GM21360 (cell line): ENCODE measurements at regions not wholly inside any gene's neighbourhood (a gene's known extent, or its start where the extent isn't known, plus 50 kb on each side); places are given as distances from the start of the nearest gene placed in this dataset.
A peak's percentile ranks its signal among the peaks of the same experiment; 100 is the strongest.

Source experiments
- ATAC-seq: cut with Tn5 transposase; IDR thresholded peaks from one replicate; pipeline ENCODE4 v1.9.1; 2021; ENCODE audit warnings: mild to moderate bottlenecking, moderate library complexity; ENCODE audit not compliant: unreplicated experiment

- ATAC-seq: no peak
Observed at GRCh38 chr1:47696737-47697441, 259.0 kb downstream of the FOXD2 start.

DNA sequence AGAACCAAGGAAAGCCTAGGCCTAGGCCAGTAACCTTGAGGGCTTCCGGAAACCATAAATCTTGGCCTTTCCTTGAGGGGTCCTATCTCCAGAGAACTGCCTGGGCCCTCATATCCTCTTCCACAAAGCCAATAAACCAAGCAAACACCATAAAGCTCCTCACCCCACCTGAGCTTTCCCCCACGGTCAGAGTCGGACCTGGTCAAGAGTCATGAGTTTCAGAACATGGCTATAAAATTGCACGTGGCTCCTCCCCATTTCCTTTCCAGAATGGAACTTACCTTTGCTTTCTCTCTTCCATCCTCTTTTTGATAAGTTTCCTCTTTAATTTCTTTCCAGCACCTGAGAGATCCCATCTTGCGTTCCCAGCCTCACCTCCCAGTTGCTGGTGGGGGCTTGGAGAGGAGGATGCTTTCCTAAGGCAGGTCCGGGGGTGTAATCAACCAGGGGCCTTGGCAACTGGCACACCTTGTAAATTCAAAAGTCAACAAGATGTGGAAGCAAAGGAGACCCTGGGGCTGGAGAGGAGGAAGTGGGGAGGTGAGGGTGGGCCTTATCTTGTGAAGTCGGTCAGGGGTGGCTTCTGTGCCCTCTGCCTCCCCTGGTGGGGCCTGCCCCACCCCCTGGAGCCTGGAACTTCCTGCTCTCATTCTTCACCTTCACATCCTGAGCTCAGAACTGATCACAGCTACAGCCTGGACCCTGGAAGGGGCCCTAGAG is 259.9 kb downstream of the FOXD2 start:
- ATAC-seq: no peak

GRCh38 chr1:47699492-47700235 is 261.8 kb downstream of the FOXD2 start:
- no peak for ATAC-seq

DNA sequence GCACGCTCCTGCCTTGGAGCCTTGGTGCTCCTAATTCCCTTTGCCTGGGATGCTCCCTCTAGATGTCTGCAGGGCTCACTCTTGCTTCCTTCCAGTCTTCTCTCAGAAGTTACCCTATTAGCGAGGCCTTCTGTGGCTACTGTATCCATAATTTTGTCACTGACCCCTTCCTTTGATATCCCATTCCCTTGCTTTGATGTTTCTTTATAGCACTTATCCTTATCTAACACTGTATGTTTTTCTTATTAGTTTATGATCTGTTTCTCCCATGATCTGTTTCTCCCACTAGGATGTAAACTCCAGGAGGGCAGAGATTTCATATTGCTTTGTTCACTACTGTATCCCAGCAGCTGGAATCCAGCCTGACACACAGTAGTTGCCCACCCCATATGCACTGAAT is 263.4 kb downstream of the FOXD2 start:
- ATAC-seq: no peak

DNA sequence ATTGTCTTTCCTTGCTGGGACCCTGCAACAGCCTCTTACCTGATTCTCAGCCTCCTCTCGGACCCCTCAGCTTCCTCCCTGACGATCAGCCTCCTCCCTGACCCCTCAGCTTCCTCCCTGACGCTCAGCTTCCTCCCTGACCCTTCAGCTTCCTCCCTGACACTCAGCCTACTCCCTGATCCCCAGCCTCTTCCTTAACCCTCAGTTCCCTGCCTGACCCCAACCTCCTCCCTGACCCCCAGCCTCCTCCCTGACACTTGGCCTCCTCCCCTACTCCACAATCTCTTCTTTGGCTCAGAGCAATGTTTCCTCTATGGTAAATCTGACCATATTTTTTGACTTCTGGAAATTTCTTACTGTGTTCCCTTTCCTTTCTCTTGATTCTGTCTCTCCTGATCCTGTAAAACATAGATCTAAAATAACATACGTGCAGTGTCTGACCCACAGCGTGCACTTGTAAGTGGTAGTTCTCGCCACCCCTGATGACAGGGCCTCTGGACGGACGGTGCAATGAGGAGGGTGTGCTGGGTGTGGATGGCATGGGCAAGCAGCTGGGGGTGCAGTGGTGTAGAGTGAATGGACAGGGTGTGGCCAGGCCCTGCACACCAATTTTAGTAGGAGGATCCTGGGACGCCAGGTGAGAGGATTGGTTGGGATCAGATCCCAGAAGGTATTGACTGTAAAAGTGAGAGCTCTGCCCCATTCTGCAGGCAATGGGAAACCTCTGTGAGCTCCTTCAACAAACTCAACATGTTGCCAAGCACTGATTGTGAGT is 264.1 kb downstream of the FOXD2 start:
- ATAC-seq: no peak

- no peak for ATAC-seq
Observed at GRCh38 chr1:47703156-47703825, 265.4 kb downstream of the FOXD2 start.

DNA sequence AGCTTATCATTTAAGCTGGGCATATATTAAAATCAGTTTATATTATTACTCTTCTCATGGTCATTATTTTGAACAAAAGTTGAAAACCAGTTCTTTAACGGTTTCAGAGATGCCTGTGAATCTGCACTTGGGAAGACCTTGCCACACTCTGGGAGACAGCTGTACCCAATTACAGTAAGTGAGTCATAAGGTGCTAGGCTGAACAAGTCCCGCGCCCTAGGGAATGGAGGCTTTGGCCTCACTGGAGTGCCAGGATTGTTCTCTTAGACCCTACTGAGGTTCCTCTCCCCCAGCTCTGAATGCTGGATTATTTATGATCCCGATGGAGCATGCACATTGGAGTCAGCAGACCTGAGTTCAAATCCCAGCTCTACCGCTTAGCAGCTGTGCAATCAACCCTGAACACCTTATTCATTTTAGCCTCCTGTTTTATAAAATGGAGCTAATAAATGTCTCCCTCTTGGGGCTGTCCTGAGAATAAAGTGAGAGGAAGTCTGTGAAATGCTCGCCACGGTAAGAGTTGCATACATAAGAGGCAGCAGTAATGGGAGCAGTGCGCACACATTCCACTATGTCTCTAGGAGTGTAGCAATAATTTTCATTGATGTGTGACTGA is 266.2 kb downstream of the FOXD2 start:
- no peak for ATAC-seq

DNA sequence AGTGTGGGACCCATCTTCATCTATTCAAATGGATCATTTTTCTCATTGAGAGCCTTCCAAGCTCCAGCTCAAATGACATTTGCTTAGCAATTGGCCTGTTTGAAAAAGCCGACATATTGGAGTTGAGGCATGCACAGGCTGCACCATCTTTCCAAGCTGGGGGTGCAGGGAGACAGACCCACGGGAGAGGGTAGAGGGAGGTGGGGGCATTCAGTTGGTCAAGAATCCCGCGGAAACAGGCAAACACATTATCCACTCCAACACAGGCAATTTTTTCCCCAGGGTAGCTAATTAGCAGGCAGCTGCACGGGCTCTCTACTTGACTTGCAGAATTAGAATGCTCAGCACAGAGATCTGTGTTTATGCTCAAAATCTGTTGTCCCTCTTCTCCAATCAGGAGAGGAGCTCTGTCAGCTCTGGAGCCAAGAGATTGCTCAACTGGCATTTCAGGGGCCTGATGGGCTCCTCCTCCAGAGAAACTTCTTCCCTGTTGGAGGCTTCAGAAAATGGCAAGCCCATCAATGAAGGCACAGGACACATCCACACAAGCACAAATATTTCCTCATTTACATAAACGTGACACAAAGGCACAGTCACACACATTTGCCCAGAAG is 267.8 kb downstream of the FOXD2 start:
- ATAC-seq: no peak

DNA sequence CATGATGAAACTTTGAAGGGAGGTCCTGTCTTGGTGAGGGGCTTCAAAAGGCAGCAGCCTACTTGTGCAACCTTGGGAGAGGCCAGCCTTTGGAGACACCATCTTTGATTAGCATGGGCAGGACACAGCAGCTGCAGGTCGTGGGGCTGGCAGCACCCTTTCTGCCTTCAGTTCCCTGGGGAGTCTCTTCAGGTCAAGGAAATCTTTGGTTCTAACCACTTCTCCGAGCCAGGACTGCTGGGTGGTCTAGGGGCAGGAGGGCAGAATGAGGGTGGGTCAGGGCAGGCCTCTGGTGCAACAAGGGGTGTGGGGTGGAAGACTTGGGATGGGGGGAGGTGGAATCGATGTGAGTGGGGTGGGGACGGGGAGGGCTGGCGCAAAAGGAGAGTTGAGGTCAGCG is 269.7 kb downstream of the FOXD2 start:
- no peak for ATAC-seq

DNA sequence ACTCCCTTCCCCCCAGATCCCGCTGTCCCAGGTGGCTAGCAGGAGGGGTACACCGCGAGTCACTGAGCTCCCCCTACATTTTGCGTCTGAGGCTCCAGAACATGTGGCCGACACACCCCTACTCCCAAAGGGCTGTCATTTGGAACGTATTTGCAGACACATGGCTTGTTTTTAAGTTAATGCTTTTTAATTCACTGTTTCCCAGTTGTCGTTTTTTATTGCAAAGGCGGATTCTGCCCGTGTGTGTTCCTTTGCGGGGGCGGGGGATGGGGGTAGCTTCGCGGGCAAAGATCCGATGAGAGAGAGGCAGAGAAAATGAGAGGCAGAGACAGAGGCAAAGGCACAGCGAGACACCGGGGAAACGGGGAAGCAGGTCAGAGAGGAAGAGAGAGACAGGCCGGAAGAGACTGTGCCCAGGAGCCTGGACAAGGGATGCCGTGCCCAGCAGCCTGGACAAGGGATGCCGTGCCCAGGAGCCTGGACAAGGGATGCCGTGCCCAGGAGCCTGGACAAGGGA is 270.2 kb downstream of the FOXD2 start:
- ATAC-seq: no peak

DNA sequence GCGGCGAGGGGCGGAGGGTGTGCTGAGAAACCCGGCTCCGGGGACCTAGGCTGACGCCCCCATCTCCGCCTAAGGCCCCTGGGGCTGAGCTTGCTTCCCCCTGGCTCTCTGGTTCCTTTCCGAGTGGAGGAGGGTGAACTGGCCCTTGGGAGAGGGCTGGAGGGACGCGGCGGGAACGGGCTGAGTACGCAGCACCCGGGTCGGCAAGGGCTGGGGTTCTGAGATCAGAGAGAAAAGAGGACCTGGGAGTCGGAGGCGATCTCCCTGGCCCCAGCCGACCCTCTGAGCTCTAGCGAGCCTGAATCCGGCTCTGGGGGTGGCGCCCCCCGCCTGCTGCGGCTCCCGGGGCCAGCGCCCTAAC is 270.8 kb downstream of the FOXD2 start:
- no peak for ATAC-seq

- ATAC-seq: no peak
Observed at GRCh38 chr1:47709019-47709871, 271.4 kb downstream of the FOXD2 start.

- no peak for ATAC-seq
Observed at GRCh38 chr1:47709872-47710231, 272.0 kb downstream of the FOXD2 start.

DNA sequence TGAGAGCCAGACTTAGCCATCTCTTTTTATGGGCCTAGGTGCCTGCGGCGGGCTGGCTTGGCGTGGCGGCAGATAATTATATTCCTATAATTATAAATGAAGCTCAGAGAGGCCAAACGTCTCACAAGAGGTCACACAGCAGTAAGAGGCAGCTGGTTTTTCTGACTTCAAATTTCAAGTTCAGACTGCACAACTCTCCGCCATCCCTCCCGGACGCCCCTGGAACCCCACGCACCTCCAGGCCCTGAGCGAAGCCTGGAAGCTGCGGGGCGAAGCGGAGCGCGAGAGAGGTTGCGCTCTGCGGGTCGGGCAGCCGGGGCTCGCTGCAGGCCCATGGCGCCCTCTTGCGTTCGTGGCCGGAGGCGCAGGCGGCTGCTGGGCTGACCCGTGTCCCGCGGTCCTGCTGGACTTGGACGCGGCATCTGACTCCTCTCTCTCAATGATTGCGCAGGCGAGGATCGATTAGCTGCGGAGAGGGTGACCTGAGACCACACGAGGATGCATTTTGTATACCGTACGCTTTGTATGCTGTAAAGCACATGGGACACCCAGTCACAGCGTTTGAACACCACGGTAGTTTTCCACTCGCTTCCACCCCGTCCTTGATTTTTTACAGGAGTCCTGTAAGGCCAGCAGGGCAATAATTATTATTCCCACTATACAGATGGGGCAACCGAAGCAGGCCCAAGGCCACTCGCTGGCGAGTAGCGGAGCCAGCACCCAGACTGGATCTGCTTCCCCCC is 272.7 kb downstream of the FOXD2 start:
- peak; percentile 59 for ATAC-seq
